ENCODE measurements at regions not wholly inside any gene's neighbourhood (a gene's known extent, or its start where the extent isn't known, plus 50 kb on each side); places are given as distances from the start of the nearest gene placed in this dataset.
"Not testable (repeated sequence)": the region's sequence is repeated elsewhere in the genome, so short reads cannot be mapped to it uniquely, and the experiment has no call there.

DNA sequence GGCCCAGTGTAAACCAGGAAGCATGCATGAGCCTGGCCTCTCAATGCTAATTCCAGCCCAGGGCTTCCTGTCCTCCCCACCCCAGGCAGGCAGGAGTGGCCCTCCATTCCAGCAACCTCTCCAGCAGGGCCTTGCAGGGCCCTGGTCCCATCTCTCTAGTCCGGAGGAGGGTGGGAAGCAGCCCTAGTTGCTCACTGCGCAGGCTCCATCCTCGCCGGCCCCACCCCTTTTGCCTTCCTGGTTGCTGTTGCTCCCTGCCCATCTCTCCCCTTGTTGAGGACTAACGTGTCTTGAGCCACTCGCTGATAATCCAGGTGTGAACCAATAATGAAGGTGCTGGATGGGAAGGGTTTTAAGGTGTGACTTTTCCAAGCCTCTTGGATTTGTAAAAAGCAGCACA is 161.2 kb upstream of the BCOR start:
- in situ Hi-C loops (cut with MboI; ENCODE audit: low sequenced_read_pairs), result no loop called here

DNA sequence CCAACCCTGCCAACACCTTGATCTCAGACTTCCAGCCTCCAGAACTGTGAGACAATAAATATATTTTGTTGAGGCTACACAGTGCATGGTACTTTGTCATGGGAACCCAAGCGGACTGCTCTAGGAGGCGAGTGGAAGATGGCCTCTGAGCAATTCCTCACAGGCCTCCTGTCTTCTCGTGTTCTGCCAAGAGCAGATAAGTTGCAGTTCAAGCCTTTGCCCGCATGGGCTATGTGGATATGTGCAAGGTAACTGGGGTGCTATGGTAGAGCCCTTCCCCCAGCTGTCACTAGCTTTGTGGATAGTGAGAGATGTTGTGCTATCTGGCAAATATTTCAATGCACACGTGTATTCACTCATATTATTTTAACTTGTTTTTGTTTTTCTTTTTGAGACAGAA is 156.0 kb upstream of the BCOR start:
- in situ Hi-C loops (cut with MboI; ENCODE audit: low sequenced_read_pairs), result no loop called here

DNA sequence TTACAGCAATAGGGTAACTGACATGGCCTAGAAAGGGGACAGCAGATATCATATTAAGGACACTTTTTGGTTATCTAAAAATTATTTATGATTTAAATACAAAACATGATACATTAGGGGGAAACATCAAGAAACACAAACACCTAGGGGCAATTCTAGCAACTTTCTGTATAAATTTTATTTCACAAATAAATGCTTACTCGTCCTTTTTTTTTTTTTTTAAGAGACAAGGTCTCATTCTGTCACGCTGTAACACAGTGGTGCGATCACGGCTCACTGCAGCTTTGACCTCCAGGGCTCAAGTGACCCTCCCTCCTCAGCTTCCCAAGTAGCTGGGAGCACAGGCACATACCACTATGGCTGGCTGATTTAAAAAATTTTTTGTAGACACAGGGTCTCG is 151.8 kb upstream of the BCOR start:
- in situ Hi-C loops (cut with MboI; ENCODE audit: low sequenced_read_pairs), result no loop called here

DNA sequence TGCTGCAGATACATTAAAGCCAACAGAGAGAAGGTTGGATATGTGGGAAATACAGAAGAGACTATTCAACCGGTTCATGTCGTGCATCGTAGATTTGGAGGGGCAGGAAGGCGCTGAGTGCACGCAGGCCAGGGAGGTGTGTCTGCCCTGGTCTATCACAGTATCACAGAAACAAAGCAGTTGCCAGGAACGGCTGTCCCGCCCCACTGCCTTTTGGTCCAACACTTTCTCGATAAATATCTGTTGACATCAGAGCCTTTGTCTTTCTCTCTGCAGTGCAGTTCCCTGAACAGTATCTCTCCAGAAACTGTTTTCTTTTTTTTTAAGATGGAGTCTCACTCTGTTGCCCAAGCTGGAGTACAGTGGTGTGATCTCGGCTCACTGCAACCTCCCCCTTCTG is 151.1 kb upstream of the BCOR start:
- in situ Hi-C loops (cut with MboI; ENCODE audit: low sequenced_read_pairs), result no loop called here

DNA sequence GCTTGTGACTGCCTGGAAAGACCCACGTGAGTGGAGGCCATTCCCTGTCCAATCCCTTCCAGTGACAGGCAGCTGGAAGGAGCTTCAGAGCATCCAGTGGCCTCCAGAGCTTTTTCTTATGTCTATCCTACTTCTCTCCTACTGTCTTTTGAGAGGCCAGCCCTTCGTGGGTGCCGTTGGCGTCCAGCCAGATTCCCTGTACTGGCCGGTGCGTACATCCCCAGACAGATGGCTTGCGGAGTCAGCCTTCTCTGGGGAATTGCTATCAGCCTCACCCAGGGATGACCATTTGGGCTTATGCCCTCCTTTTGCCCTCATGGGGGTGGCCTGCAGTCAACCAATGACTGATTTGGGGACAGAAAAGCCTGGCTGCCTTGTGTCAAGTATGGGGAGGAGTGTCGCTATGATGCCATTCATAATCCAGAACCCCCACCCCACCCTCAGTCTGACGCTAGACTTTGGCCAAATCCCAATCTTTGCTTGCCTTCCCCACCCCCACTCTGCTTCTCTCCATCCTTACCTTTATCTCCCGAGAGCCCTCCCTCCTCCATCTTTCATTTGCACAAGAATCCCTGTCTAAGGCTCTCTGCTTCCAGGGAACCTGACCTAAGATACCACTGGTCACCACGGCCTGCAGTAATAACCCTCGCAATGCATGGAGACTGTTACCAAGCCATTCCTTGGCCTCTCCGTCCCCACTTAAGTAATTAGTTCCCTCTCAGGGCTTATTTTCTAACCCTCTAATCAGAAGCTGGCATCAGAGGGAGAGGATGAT is 150.3 kb upstream of the BCOR start:
- in situ Hi-C loops (cut with MboI; ENCODE audit: low sequenced_read_pairs), result no loop called here

DNA sequence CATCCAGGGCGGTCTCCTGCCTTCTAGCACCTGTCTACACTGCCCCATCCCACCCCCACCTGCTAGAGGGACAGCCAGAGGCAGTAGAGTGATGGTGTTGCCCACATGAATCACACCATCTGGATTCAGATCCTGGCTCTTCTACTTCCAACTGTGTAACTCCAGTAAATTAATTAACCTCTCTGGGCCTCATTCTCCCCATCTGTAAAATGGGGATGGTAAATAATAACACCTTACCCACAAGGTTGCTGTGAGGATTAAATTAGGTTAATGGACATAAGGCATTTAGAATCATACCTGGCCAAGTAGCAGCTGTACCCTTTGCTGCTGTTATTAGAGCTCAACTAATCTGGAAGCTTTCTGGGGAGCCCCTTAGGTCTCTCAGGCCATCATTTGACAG is 149.6 kb upstream of the BCOR start:
- in situ Hi-C loops (cut with MboI; ENCODE audit: low sequenced_read_pairs), result no loop called here

DNA sequence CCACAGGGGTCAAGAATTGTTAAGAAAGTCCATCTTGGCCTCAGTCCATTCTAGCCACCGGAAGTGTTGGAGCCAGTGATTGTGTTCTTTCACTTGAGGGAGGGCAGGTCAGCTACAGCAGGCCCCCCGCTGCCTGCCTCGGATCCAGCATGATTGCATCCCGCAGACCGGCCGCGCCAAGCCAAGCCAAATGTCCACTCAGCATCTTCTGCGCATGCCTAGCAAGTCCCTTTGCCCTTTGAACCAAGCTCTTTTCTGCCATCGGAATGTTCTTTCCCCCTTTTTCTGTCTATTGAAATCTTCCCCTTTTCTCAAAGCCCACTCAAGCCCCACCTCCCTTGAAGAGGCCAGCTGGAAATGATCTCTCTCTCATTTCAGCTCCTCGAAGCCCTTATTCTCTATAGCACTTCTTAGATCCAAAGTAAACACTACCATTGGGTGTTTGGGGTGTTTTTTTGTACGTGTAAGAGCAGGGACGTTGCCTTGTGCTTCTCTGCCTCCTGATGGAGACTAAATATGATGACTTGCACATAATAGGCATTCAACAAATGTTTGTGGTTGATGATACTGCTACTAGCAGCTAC is 147.8 kb upstream of the BCOR start:
- in situ Hi-C loops (cut with MboI; ENCODE audit: low sequenced_read_pairs), result no loop called here

DNA sequence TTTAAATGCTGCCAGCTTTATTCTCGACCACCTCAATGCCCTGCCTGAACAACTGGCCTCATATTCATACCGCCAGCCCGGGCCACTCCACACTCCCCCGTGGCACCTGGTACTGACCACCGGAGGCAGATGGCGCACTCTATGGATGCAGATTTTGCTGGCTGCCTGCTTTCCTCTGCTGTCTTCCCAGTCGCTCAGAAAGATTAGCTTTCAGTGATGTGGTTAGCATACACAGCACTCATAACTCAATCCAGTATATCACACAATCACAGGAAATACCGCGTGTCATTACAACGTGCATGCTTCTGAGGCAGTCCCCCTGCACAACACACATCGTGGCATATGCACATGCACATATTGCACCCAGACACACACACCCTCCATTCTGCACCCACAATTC is 147.2 kb upstream of the BCOR start:
- in situ Hi-C loops (cut with MboI; ENCODE audit: low sequenced_read_pairs), result no loop called here

DNA sequence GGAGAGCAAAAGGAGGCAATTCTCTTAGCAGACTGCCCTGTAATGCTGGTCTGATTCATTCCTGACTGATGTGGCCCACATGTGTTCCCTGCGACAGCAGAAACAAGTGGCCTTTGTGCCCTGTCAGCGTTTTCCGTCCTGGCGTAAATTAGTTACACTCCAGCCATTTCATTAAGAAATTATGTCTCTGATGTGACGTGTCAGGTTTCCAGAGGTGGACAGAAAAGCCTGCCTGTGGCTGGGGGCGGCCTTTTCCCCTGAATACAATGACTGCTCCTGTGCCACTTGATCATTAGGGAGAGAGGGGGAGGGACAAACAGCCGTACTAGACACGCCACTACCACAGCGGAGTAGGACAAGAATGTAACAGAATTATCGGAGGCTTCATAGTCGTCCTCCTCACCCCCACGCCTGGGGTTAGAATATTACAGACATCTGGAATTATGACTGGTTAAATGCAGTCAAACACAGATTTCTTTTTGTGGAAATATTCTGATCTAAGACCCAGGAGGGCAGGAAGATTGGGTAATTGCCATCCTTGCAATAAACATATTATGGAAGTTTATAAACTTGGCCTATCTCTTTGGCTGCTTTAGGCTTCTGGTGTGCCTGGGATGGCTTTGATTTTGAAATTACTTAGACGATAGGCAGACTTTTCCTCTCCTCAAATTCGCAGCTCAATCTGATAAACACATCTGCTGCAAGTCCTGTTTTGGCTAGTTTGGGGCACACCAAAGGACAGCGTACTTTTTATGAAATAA is 146.2 kb upstream of the BCOR start:
- in situ Hi-C loops (cut with MboI; ENCODE audit: low sequenced_read_pairs), result no loop called here

DNA sequence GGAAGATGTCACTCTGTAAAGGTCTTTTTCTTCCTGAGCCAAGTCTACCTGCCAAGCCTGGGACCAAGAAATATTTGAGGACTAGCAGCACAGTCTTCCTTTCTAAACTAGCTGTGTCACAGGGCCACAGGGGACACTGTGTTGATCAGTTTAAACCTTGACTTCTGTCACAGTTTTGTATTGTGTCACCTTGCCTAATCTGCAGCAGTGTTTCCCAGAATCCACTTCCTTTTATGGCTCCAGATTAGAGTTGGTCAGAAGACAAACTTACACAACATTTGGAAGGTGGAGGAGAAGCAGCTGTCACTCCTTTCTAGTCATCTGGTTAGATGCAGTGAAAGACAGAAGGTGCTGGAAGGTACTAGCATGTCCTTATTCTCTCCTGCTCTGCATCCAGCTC is 143.1 kb upstream of the BCOR start:
- in situ Hi-C loops (cut with MboI; ENCODE audit: low sequenced_read_pairs), result no loop called here

DNA sequence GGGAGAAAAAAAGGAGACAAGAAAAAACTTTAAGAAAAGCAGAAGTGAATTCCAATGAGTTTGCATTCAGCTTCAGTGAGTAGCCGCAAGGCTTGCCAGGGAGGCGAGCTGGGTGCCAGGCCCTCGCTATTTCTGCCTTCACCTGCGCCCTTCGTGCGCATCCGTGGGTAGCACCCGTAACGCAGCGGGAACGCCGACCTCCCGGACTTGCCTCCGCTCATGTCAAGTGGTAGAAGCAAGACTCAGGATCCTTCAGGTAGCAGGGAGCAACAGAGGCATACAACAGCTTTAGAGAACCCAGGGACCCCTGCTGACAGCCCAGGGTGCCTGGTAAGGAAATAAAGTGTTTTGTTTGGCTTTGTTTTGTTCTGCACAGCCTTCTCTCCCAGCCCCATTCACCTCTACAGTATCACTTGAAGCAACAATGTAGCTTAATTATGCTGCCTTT is 140.0 kb upstream of the BCOR start:
- in situ Hi-C loops (cut with MboI; ENCODE audit: low sequenced_read_pairs), result no loop called here

DNA sequence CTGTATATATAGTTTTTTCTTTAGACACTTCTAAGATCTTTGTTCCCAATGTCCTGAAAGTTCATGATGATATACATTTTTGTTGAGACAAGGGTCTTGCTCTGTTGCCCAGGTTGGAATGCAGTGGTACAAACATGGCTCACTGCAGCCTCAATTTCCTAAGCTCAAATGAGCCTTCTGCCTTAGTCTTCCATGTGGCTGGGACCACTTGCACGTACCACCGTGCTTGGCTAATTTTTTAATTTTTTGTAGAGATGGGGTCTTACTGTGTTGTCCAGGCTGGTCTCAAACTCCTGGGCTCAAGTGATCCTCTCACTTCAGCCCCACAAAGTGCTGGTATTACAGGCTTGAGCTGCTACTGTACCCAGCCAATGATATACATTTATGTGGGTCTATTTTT is 132.9 kb upstream of the BCOR start:
- in situ Hi-C loops (cut with MboI; ENCODE audit: low sequenced_read_pairs), result no loop called here

DNA sequence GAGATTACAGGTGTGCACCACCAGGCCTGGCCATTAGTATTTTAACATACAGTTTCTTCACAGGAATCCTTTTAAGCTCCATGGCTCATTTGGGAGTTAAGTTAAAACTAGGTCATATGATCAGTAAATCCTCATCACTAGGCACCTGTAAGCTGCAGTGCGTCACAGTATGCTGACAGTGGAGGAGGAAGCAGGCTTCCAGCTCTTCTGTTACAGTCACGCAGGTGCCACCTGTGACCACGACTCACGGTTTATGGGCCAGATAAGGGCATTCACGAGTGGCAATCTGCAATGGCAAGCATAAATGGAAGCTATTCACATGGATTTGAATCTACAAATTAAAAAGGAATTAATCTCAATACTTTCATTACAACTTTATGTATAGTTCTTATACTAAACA is 129.4 kb upstream of the BCOR start:
- in situ Hi-C loops (cut with MboI; ENCODE audit: low sequenced_read_pairs), result no loop called here

DNA sequence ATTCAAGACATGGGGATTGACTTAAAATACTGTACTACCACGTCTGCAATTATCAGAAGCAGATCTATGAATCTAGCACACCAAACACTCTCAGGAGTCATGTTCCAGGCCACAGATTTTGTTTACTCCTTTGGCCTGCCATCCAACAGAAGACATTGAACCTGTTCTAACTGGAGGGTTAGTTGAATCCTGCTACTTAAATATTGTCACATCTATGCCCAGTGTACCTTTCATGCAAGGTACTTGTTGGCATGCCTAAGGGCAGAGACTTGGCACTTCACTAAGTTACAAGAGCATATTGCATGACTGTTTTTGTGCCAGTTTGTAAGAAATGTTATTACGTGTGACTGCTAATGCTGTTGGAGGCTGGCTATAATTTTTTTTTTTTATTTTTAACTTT is 126.9 kb upstream of the BCOR start:
- in situ Hi-C loops (cut with MboI; ENCODE audit: low sequenced_read_pairs), result no loop called here

DNA sequence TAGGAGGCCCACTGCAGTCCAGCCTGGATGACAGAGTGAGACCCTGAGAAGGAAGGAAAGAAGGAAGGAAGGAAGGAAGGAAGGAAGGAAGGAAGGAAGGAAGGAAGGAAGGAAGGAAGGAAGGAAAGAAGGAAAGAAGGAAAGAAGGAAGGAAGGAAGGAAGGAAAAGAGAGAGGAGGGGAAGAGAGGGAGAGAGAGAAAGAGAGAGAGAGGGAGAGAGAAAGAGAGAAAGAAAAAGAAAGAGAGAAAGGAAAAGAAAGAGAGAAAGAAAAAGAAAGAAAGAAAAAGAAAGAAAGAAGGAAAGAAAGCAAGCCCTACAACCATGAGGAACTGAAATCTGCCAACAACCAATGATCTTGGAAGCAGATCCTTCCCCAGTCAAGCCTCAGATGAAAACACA is 124.9 kb upstream of the BCOR start:
- in situ Hi-C loops (cut with MboI; ENCODE audit: low sequenced_read_pairs), result not testable (repeated sequence)

DNA sequence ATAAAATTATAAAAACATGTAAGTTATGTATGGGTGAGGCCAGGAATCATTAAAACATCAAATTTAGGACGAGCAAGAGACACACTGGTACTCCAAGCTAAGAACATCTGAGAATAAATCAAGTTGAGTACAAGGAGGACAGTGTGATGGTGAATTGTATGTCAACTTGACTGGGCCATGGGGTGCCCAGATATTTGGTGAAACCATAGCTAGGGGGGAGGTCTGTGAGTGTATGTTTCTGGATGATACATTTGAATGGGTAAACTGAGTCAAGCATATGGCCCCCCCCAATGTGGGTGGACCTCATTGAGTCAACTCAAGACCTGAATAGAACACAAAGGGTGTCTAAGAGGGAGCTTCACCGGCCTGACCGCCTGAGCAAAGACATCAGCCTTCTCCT is 115.3 kb upstream of the BCOR start:
- in situ Hi-C loops (cut with MboI; ENCODE audit: low sequenced_read_pairs), result no loop called here

DNA sequence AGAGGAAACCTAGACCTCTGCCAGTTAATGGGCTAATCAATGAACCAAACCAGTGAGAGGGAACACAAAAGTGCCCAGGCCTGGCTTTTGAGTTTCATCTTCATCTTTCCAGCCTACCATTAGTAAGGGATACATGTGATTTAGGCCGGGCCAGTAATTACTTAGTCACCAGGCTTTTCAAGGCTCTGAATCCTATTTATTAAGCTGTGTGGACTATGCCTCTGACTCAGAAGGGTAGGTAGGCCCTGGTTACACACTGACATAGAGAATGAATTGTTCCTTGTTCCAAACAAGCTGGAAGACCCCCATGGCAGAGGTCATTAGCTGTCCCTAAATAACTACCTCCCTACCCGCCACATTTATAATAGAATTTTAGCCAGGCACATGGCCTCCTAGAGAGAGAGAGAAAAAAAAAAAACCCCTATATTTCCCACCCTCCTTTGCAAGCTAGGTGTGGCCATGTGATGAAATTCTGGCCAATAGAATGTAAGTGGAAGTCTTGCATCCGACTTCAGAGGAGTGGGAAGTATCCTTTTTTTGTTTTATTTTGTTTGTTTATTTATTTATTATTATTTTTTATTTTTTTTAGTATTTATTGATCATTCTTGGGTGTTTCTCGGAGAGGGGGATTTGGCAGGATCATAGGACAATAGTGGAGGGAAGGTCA is 112.3 kb upstream of the BCOR start:
- in situ Hi-C loops (cut with MboI; ENCODE audit: low sequenced_read_pairs), result no loop called here

DNA sequence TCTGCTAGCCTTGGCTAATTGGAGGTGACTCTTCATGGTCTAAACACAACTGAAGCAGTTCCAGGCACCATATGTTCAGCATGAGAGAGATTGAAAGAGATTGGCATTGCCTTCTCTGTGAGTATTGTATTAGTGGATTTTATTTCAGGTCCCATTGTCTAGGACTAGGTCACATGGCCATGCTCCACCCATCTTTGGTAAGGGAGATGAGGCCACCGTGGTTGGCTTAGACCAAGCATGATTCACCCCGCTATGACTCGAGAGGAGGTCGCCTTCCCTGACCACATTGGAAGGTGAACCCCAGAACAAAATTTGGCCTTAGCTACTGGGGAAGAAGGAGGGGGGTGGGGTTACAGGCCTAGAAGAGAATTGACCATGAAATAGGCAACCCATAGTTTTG is 109.9 kb upstream of the BCOR start:
- in situ Hi-C loops (cut with MboI; ENCODE audit: low sequenced_read_pairs), result no loop called here

DNA sequence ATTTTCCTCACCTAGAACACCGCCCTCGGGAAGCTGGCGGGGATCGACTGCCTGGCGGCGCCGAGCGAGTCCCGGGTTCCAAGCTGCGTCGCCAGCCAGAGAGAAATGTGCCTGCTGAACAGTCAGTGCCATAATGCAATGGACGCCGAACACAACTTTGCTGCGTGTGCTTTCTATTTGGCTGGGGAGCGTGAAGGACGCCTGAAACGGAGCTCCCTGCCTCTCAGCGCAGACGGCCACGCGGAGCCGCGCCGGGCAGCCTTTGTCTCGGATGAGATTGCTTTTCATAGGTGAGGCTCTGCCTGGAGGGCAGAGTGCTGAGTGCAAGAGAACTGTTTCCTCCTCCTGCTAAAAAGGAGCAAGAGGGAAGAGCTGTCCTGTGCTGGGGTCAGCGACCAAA is 107.7 kb upstream of the BCOR start:
- in situ Hi-C loops (cut with MboI; ENCODE audit: low sequenced_read_pairs), result no loop called here

DNA sequence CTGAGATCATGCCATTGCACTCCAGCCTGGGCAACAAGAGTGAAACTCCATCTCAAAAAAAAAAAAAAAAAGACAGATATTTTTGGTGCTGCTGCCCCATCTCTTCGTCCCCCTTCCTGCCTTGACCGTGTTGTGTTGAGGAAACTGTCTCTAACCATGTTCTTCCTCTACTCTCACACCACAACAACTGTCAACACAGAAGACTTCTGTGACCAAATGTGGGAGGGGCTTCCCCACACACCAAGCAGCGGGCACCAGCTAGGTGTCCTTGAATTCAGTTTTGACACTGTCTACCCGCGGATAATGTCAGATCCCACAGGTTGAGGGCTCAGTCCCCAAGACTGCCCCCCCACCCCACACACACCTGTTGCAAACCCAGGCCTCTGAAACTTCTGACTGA is 104.7 kb upstream of the BCOR start:
- in situ Hi-C loops (cut with MboI; ENCODE audit: low sequenced_read_pairs), result no loop called here

DNA sequence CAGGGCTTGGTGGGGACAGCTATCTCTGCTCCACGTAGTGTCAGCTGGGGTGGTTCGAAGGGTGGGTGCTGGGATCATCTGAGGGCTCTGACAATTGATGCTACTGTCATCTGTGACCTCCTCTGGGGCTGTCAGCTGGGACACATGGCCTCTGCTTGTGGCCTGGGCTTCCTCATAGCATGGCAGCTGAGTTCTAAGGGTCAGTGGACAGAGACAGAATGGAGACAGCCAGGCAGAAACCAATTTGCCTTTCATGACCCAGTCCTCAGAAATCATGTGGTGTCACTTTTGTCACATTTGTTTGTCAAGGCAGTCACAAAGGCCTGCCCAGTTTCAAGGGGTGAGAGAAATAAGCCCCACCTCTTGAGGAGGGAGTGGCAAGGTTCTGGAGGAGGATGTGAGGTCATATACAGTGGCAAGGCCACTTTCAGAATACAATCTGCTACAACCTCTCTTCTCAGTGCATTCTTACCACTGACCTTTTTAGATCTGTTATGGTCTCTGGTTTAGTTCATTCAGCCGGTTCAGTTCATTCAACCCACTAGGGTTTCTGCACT is 103.6 kb upstream of the BCOR start:
- in situ Hi-C loops (cut with MboI; ENCODE audit: low sequenced_read_pairs), result no loop called here

Data from HL-60/S4 treated with retinoic acid at 250 ng/mL for 4 days and 3 days (cell line).